ENCODE measurements at regions not wholly inside any gene's neighbourhood (a gene's known extent, or its start where the extent isn't known, plus 50 kb on each side); places are given as distances from the start of the nearest gene placed in this dataset.

- DNase-seq (ENCODE audit: low spot score): no peak
Observed at GRCh38 chr1:219401724-219402625, 210.9 kb downstream of the ZC3H11B start.

GRCh38 chr1:219399446-219399845 lies 213.5 kb downstream of the ZC3H11B start:
- DNase-seq (ENCODE audit: low spot score): no peak

GRCh38 chr1:219398815-219399396 lies 214.0 kb downstream of the ZC3H11B start:
- DNase-seq (ENCODE audit: low spot score): no peak

- DNase-seq (ENCODE audit: low spot score): no peak
Observed at GRCh38 chr1:219397511-219397910, 215.4 kb downstream of the ZC3H11B start.

GRCh38 chr1:219391297-219391696 lies 217.6 kb downstream of the LYPLAL1 start:
- DNase-seq (ENCODE audit: low spot score): no peak

- DNase-seq (ENCODE audit: low spot score): no peak
Observed at GRCh38 chr1:219387211-219387610, 213.5 kb downstream of the LYPLAL1 start.

- DNase-seq (ENCODE audit: low spot score): peak; percentile 38
Observed at GRCh38 chr1:219385787-219386427, 212.2 kb downstream of the LYPLAL1 start.

GRCh38 chr1:219383281-219383680 lies 209.6 kb downstream of the LYPLAL1 start:
- no peak for DNase-seq (ENCODE audit: low spot score)

- no peak for DNase-seq (ENCODE audit: low spot score)
Observed at GRCh38 chr1:219381396-219381795, 207.7 kb downstream of the LYPLAL1 start.

GRCh38 chr1:219380463-219380862 lies 206.8 kb downstream of the LYPLAL1 start:
- no peak for DNase-seq (ENCODE audit: low spot score)

GRCh38 chr1:219379691-219380090 lies 206.0 kb downstream of the LYPLAL1 start:
- no peak for DNase-seq (ENCODE audit: low spot score)

GRCh38 chr1:219374636-219375035 lies 201.0 kb downstream of the LYPLAL1 start:
- DNase-seq (ENCODE audit: low spot score): no peak

- DNase-seq (ENCODE audit: low spot score): no peak
Observed at GRCh38 chr1:219374046-219374566, 200.4 kb downstream of the LYPLAL1 start.

- DNase-seq (ENCODE audit: low spot score): no peak
Observed at GRCh38 chr1:219373616-219373935, 199.9 kb downstream of the LYPLAL1 start.

GRCh38 chr1:219372916-219373615 lies 199.4 kb downstream of the LYPLAL1 start:
- DNase-seq (ENCODE audit: low spot score): no peak

- DNase-seq (ENCODE audit: low spot score): no peak
Observed at GRCh38 chr1:219371471-219371870, 197.8 kb downstream of the LYPLAL1 start.

GRCh38 chr1:219367496-219367895 lies 193.8 kb downstream of the LYPLAL1 start:
- no peak for DNase-seq (ENCODE audit: low spot score)

- DNase-seq (ENCODE audit: low spot score): no peak
Observed at GRCh38 chr1:219365451-219365850, 191.8 kb downstream of the LYPLAL1 start.

- DNase-seq (ENCODE audit: low spot score): no peak
Observed at GRCh38 chr1:219362702-219363101, 189.0 kb downstream of the LYPLAL1 start.

GRCh38 chr1:219359126-219359525 lies 185.4 kb downstream of the LYPLAL1 start:
- no peak for DNase-seq (ENCODE audit: low spot score)

- DNase-seq (ENCODE audit: low spot score): no peak
Observed at GRCh38 chr1:219358080-219358479, 184.4 kb downstream of the LYPLAL1 start.

GRCh38 chr1:219354962-219355361 lies 181.3 kb downstream of the LYPLAL1 start:
- no peak for DNase-seq (ENCODE audit: low spot score)

All from Ammon's horn (tissue), 1 donor.